ENCODE measurements at regions not wholly inside any gene's neighbourhood (a gene's known extent, or its start where the extent isn't known, plus 50 kb on each side); places are given as distances from the start of the nearest gene placed in this dataset.

- TF ChIP-seq EZH2phosphoT487 (IDR thresholded peaks at IDR 0.05; ENCODE audit: borderline replicate concordance) (no peak), CTCF (conservative IDR thresholded peaks at IDR 0.05; ENCODE audit: low read length) (no peak)
Measured at GRCh38 chr12:77745624-77746023, 85.1 kb upstream of the NAV3 start.

All from Loucy (cell line).